Right atrium auricular region (tissue), 2 donors: ENCODE measurements at regions not wholly inside any gene's neighbourhood (a gene's known extent, or its start where the extent isn't known, plus 50 kb on each side); places are given as distances from the start of the nearest gene placed in this dataset.

Experiments
- DNase-seq: peaks from one replicate; pipeline ENCODE4 v3.0.0-alpha.2; 2019; ENCODE audit warnings: low spot score
- H3K27ac ChIP-seq, 2 donors: fragments of 200-600 bp; sonication (generic); 1 replicate in 1 of 2; 2 replicates in 1 of 2; pipeline ENCODE4 v1.5.1; 2016 to 2019
- H3K27me3 ChIP-seq, 2 donors: fragments of 200-600 bp; sonication (generic); one replicate each; pipeline versions ENCODE4 v1.5.1 to v1.6.0; 2017 to 2019
- H3K36me3 ChIP-seq: fragments of 200-600 bp; sonication (generic); one replicate; pipeline ENCODE4 v1.5.1; 2016
- H3K4me1 ChIP-seq, 2 donors: fragments of 200-600 bp; sonication (generic); one replicate each; pipeline versions ENCODE4 v1.5.1 to v1.6.0; 2017 to 2019
- H3K4me3 ChIP-seq, 2 donors: fragments of 200-600 bp; sonication (generic); 1 replicate in 1 of 2; 2 replicates in 1 of 2; pipeline ENCODE4 v1.5.1; 2017 to 2019; ENCODE audit warnings: mild to moderate bottlenecking in 1 of 2, moderate library complexity in 1 of 2
- H3K9me3 ChIP-seq, 2 donors: fragments of 200-600 bp; sonication (generic); one replicate each; pipeline ENCODE4 v1.5.1; 2019
- TF ChIP-seq, protein P1 (sequence below), 2 donors: fragments of 200-600 bp; sonication (generic); IDR thresholded peaks; one replicate each; pipeline ENCODE4 v1.5.1; 2019; ENCODE audit warnings: antibody characterized with exemption in 2 of 2

DNA sequence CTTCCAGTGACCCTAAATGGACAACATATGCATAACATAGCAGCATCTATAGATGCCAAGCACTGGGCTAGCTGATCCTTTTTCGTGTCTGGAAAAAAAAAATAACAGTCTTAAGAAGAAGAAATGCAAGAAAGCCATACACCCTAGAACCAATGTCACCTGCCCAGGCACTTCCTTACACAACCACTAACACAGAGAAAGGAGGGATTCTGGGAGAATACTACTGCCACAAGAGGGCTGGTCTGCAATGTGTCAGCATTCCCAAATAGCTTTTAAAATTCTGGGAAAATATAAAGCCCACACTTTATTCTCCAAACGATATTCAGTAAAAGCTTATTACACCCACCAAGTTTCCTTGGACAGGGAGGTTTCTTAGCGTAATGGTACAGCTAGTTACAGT is 271.2 kb downstream of the TBL1XR1 start:
- Histone ChIP-seq H3K27ac (no peak overlapping the region), H3K4me1 (no peaks in the 10 kb centered on the region), H3K9me3 (no peaks in the 10 kb centered on the region), H3K27me3 (no peaks in the 10 kb centered on the region), H3K36me3 (no peaks in the 10 kb centered on the region), H3K4me3 (no peak overlapping the region)
- TF ChIP-seq, protein P1, sequence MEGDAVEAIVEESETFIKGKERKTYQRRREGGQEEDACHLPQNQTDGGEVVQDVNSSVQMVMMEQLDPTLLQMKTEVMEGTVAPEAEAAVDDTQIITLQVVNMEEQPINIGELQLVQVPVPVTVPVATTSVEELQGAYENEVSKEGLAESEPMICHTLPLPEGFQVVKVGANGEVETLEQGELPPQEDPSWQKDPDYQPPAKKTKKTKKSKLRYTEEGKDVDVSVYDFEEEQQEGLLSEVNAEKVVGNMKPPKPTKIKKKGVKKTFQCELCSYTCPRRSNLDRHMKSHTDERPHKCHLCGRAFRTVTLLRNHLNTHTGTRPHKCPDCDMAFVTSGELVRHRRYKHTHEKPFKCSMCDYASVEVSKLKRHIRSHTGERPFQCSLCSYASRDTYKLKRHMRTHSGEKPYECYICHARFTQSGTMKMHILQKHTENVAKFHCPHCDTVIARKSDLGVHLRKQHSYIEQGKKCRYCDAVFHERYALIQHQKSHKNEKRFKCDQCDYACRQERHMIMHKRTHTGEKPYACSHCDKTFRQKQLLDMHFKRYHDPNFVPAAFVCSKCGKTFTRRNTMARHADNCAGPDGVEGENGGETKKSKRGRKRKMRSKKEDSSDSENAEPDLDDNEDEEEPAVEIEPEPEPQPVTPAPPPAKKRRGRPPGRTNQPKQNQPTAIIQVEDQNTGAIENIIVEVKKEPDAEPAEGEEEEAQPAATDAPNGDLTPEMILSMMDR (IDR thresholded peaks at IDR 0.05): no peak
- DNase-seq: no peak

DNA sequence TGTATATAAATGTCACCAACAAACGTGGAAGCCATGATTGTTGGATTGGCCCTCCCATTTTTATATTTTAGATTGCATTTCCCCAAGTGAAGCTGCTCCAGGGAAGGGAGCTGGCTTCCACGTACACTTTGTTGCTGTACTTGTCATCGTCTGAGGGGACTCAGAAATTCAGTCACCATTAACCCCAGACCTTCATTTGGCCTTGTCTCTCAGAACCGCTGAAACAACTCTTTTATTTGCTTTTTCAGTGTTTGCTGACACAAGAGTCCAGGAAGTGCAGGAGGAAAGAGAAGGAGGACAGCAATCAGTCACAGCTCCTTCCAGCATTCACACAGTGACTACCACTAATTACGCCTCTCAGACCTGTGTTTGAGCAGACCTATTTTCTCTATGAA is 276.5 kb downstream of the TBL1XR1 start:
- no peak for DNase-seq
- Histone ChIP-seq H3K9me3 (no peaks in the 10 kb centered on the region), H3K4me1 (no peaks in the 10 kb centered on the region), H3K36me3 (no peaks in the 10 kb centered on the region), H3K27ac (no peak overlapping the region), H3K27me3 (no peaks in the 10 kb centered on the region), H3K4me3 (no peak overlapping the region)
- TF ChIP-seq, protein P1 (IDR thresholded peaks at IDR 0.05): no peak

DNA sequence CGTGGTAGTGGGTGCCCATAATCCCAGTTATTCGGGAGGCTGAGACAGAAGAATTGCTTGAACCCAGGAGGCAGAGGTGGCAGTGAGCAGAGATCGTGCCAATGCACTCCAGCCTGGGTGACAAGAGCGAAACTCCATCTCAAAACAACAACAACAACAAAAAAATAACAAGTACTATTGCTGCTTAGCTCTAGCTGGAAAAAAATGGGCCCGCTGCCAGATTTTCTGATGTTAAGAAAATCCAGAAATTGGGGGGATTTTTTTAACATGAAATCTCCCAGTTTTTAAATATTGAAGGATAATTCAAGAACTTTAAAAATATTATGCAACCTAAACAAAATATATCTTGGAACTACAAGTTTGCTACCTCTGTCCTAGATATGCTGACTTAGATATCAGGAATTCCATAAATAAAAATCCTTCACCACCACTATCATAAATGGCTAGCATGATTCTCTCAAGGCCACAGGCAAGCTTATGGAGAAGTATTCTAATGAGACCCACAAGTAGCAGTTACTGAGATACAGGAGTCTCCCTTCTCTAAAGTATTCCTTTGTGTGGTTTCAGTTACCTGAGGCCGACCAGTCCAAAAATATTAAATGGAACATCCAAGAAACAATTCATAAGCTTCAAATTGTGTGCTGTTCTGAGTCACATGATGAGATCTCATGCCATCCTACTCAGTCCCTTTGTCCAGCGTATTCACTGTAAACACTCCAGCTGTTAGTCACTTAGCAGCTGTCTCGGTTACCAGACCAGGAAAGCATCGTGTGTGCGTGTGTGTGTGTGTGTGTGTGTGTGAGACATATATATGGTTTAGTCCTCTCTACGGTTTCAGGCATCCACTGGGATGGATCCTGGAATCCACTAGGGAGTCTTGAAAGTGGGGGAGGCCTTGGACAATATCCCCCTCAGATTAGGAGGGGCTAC is 277.2 kb downstream of the TBL1XR1 start:
- Histone ChIP-seq H3K4me3 (no peak overlapping the region), H3K27ac (no peak overlapping the region), H3K9me3 (no peaks in the 10 kb centered on the region), H3K4me1 (no peaks in the 10 kb centered on the region), H3K36me3 (no peaks in the 10 kb centered on the region), H3K27me3 (no peaks in the 10 kb centered on the region)
- TF ChIP-seq, protein P1 (IDR thresholded peaks at IDR 0.05): no peak
- no peak for DNase-seq

DNA sequence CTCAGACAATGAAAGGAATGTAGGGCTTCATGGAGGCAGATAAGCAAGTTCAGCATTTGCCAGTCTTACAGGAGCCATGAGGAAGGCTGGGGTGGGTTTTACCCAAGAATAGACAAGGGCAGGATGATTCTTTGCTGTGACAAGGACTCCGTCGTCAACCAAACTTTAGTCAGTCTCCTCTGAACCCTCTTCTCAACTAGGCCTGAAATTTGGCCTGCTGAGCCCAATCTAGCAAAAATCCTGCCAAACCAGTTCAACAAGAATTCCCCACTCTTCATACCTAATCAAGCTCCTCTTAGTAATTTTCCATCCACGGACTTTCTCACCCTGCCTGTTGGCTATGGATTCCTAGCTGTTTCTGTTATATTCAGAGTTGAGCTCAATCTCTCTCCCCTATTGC is 280.5 kb downstream of the TBL1XR1 start:
- no peak for DNase-seq
- TF ChIP-seq, protein P1 (IDR thresholded peaks at IDR 0.05): no peak
- no peak overlapping the region for H3K27ac ChIP-seq

DNA sequence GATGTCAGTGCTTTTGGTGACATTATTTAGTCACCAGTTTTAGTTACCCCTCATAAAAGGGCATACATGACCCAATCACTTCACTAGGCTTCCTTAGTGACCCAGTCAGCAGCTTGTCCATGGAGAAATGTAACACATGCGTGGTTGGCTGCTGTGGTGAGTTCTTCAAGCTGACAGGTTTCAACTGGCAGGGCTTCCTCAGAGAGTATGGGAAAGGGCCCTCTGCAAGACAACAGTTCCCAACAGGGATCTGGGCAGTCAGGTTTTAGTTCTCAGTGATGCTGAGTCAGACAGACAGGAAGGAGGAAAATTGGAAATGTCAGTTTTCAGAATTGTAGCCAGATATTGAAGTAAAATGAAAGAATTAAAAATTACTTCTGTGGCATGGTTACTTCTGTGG is 282.5 kb downstream of the TBL1XR1 start:
- TF ChIP-seq, protein P1 (IDR thresholded peaks at IDR 0.05): no peak
- H3K36me3 ChIP-seq: no peaks in the 10 kb centered on the region
- no peak for DNase-seq
- H3K4me1 ChIP-seq: no peaks in the 10 kb centered on the region
- H3K9me3 ChIP-seq: no peaks in the 10 kb centered on the region
- H3K4me3 ChIP-seq: no peak overlapping the region
- H3K27me3 ChIP-seq: no peaks in the 10 kb centered on the region
- no peak overlapping the region for H3K27ac ChIP-seq

More for the DNA sequence above, 280.5 kb downstream of the TBL1XR1 start:
- H3K27me3 ChIP-seq: no peaks in the 10 kb centered on the region
- no peaks in the 10 kb centered on the region for H3K36me3 ChIP-seq
- H3K4me1 ChIP-seq: no peaks in the 10 kb centered on the region
- no peaks in the 10 kb centered on the region for H3K9me3 ChIP-seq
- H3K4me3 ChIP-seq: no peak overlapping the region
